ENCODE measurements at regions not wholly inside any gene's neighbourhood (a gene's known extent, or its start where the extent isn't known, plus 50 kb on each side); places are given as distances from the start of the nearest gene placed in this dataset.

DNA sequence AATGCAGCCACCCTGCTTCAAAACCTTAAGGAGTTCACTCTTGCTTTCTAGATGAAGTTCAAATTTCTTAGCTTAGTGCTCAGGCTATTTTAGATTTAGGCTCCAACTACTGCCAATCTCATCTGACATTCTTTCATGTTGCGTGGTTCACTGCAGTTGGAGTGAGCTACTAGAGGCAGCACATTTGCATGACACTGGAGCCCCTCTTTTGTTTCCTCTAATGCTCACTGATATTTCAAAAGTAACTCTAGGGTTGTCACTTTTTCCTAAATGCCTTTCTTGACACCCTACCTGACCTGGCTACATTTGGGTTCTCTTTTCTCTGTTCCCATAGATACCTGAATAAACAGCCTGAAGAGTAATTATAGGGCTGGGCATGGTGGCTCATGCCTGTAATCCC lies 586.5 kb upstream of the GOT2 start:
- no peak for TF ChIP-seq GATA2 (IDR thresholded peaks at IDR 0.05; ENCODE audit: low read depth, low read length)
- TF ChIP-seq GATA3 (IDR thresholded peaks at IDR 0.05; ENCODE audit: low read depth, low read length): no peak

Data from SH-SY5Y (cell line).